Testis (tissue), 2 donors: ENCODE measurements at regions not wholly inside any gene's neighbourhood (a gene's known extent, or its start where the extent isn't known, plus 50 kb on each side); places are given as distances from the start of the nearest gene placed in this dataset.
"Not testable (repeated sequence)": the region's sequence is repeated elsewhere in the genome, so short reads cannot be mapped to it uniquely, and the experiment has no call there.

ENCODE experiments used
- CTCF ChIP-seq, 3 experiments: fragments of 450-650 bp in 2 of 3; fragments of 200-600 bp in 1 of 3; sonication (generic) in 1 of 3; IDR thresholded peaks; one replicate each; pipeline ENCODE4 v1.5.1; 2016 to 2019; ENCODE audit warnings: antibody characterized with exemption in 3 of 3, mild to moderate bottlenecking in 2 of 3, moderate library complexity in 1 of 3
- POLR2A ChIP-seq: fragments of 450-650 bp; IDR thresholded peaks from one replicate; pipeline ENCODE4 v1.6.1; 2017; ENCODE audit warnings: antibody characterized with exemption, mild to moderate bottlenecking, moderate library complexity

- not testable (repeated sequence) for TF ChIP-seq CTCF (IDR thresholded peaks at IDR 0.05); POLR2A
Measured at GRCh38 chr1:211188721-211189120, 54.8 kb upstream of the KCNH1 start.
